ENCODE measurements at regions not wholly inside any gene's neighbourhood (a gene's known extent, or its start where the extent isn't known, plus 50 kb on each side); places are given as distances from the start of the nearest gene placed in this dataset.

DNA sequence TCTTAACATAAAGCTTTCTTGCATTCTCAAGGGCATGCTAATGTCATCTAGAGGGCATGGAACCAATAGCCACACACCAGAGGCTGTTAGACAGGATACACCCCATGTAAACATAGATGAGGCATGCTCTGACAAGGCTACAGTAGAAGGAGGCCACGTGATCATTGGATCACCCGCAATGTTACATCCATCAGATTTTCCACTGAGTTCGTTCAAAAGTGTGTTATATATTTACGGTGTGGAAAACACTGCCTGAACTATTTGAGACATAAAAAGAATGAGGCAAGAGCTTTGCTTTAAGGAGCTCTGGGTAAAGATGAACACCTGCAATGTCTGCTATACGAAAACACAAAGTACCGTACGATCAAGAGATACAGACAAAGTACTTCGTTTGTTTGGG, 817.5 kb upstream of the SLC10A2 start:
- TF ChIP-seq CTCF (IDR thresholded peaks at IDR 0.05): no peak
- TF ChIP-seq POLR2A (IDR thresholded peaks at IDR 0.05): no peak
- no peak for TF ChIP-seq POLR2AphosphoS5 (IDR thresholded peaks at IDR 0.05; ENCODE audit: insufficient read depth in 1 of 2, low read depth in 1 of 2)

All from vagina (tissue), 2 donors.